ENCODE measurements at regions not wholly inside any gene's neighbourhood (a gene's known extent, or its start where the extent isn't known, plus 50 kb on each side); places are given as distances from the start of the nearest gene placed in this dataset.

- TF ChIP-seq REST (IDR thresholded peaks at IDR 0.05; ENCODE audit: low read depth) (no peak), ATF3 (IDR thresholded peaks at IDR 0.05) (no peak), SP1 (IDR thresholded peaks at IDR 0.05; ENCODE audit: low read depth) (no peak), EZH2 (IDR thresholded peaks at IDR 0.05) (no peak), SIN3A (IDR thresholded peaks at IDR 0.05; ENCODE audit: low read depth) (no peak)
These were observed 1491.9 kb downstream of the TBC1D22A start (continued) for GRCh38 chr22:48254311-48254873.

GRCh38 chr22:48253573-48253972, 1491.1 kb downstream of the TBC1D22A start:
- ChIA-PET POLR2A (no interaction called here), RAD21 (ENCODE audit: low non-redundant PET in 1 of 2, low total read pairs in 2 of 2, uncharacterized antibody in 2 of 2, unreplicated experiment in 2 of 2) (no interaction called here), CTCF (no interaction called here)
- ATAC-seq (no peak), DNase-seq (ENCODE audit: low read depth, low spot score) (no peak)
- no peaks in the 10 kb centered on the region for H3K36me3 ChIP-seq (ENCODE audit: control insufficient read depth in 1 of 2, insufficient read depth in 2 of 2, low read length in 2 of 2)
- no peak overlapping the region for H3K4me2 ChIP-seq (ENCODE audit: low read length)
- H3K9me3 ChIP-seq (ENCODE audit: control insufficient read depth in 1 of 2, insufficient read depth in 1 of 2, low read depth in 1 of 2, low read length in 2 of 2): peaks cover 0 to 4% of the 10 kb centered on the region in 2 experiments; a peak in 1 of 4 replicates
- H3K27ac ChIP-seq (ENCODE audit: low read depth, low read length): no peak overlapping the region
- no peaks in the 10 kb centered on the region for H3K4me1 ChIP-seq (ENCODE audit: control insufficient read depth in 1 of 2, insufficient read depth in 2 of 2, low read length in 2 of 2)
- H3K9ac ChIP-seq (ENCODE audit: low read length): no peak overlapping the region
- intact Hi-C loops (cut with micrococcal nuclease): no loop called here
- no peak overlapping the region for H3K4me3 ChIP-seq (replicated peaks in 1 of 2; ENCODE audit: low read depth in 1 of 2, low read length in 2 of 2)
- no peaks in the 10 kb centered on the region for H3K9me2 ChIP-seq (ENCODE audit: insufficient read depth)
- peaks cover 6% of the 10 kb centered on the region; the same call in 1 of the 2 replicates for H3K27me3 ChIP-seq (ENCODE audit: insufficient read depth, low read length)
- TF ChIP-seq ZNF274 (IDR thresholded peaks at IDR 0.05; ENCODE audit: low read depth, low read length): no peak
- TF ChIP-seq FOSL1 (IDR thresholded peaks at IDR 0.05; ENCODE audit: low read depth): no peak
- TF ChIP-seq CTCF (IDR thresholded peaks at IDR 0.05 in 2 of 3, conservative IDR thresholded peaks at IDR 0.05 in 1 of 3; ENCODE audit: borderline replicate concordance in 1 of 3, insufficient read depth in 1 of 3, low read depth in 2 of 3, low read length in 2 of 3): no peak
- TF ChIP-seq ATF3 (IDR thresholded peaks at IDR 0.05): no peak
- no peak for TF ChIP-seq YY1 (IDR thresholded peaks at IDR 0.05; ENCODE audit: extremely low read depth, insufficient replicate concordance, low read depth, low read length)
- no peak for TF ChIP-seq SIN3A (IDR thresholded peaks at IDR 0.05; ENCODE audit: low read depth)
- no peak for TF ChIP-seq POLR2AphosphoS5 (IDR thresholded peaks at IDR 0.05; ENCODE audit: low read depth, low read length)
- no peak overlapping the region for H2AFZ ChIP-seq (ENCODE audit: low read depth, low read length, poor library complexity, severe bottlenecking)
- no TSS peak for BruUV-seq (replicated peaks)
- no peaks in the 10 kb centered on the region for H3K79me2 ChIP-seq (ENCODE audit: insufficient read depth, low read length)
- no peaks in the 10 kb centered on the region for H4K20me1 ChIP-seq (ENCODE audit: insufficient read depth)
